Fibroblast of skin of abdomen (primary cell): ENCODE measurements at regions not wholly inside any gene's neighbourhood (a gene's known extent, or its start where the extent isn't known, plus 50 kb on each side); places are given as distances from the start of the nearest gene placed in this dataset.
"Not testable (repeated sequence)": the region's sequence is repeated elsewhere in the genome, so short reads cannot be mapped to it uniquely, and the experiment has no call there.

Experiments
- DNase-seq: peaks from one replicate; pipeline ENCODE4 v3.0.0-alpha.2; 2013

GRCh38 chr4:29966386-29966785, 753.8 kb upstream of the PCDH7 start:
- DNase-seq: no peak

GRCh38 chr4:29970626-29971025, 749.5 kb upstream of the PCDH7 start:
- peak; percentile 2 for DNase-seq

- DNase-seq: peak; percentile 5
Observed at GRCh38 chr4:29972121-29972520, 748.0 kb upstream of the PCDH7 start.

- DNase-seq: no peak
Observed at GRCh38 chr4:29983890-29984289, 736.3 kb upstream of the PCDH7 start.

GRCh38 chr4:30001628-30002027, 718.5 kb upstream of the PCDH7 start:
- no peak for DNase-seq

- DNase-seq: no peak
Observed at GRCh38 chr4:30002341-30002740, 717.8 kb upstream of the PCDH7 start.

GRCh38 chr4:30005995-30006394, 714.2 kb upstream of the PCDH7 start:
- no peak for DNase-seq

GRCh38 chr4:30024526-30024925, 695.6 kb upstream of the PCDH7 start:
- no peak for DNase-seq

- DNase-seq: no peak
Observed at GRCh38 chr4:30028826-30029225, 691.3 kb upstream of the PCDH7 start.

GRCh38 chr4:30056016-30056766, 664.0 kb upstream of the PCDH7 start:
- DNase-seq: no peak

GRCh38 chr4:30068234-30068633, 651.9 kb upstream of the PCDH7 start:
- DNase-seq: no peak

GRCh38 chr4:30073011-30073710, 647.0 kb upstream of the PCDH7 start:
- DNase-seq: no peak

GRCh38 chr4:30092420-30093128, 627.6 kb upstream of the PCDH7 start:
- not testable (repeated sequence) for DNase-seq

- no peak for DNase-seq
Observed at GRCh38 chr4:30094887-30095286, 625.3 kb upstream of the PCDH7 start.

- no peak for DNase-seq
Observed at GRCh38 chr4:30103455-30103854, 616.7 kb upstream of the PCDH7 start.

GRCh38 chr4:30116401-30116800, 603.8 kb upstream of the PCDH7 start:
- no peak for DNase-seq

- no peak for DNase-seq
Observed at GRCh38 chr4:30117433-30117832, 602.7 kb upstream of the PCDH7 start.

- DNase-seq: no peak
Observed at GRCh38 chr4:30122711-30123110, 597.5 kb upstream of the PCDH7 start.

- not testable (repeated sequence) for DNase-seq
Observed at GRCh38 chr4:30124621-30125020, 595.5 kb upstream of the PCDH7 start.

GRCh38 chr4:30125868-30126267, 594.3 kb upstream of the PCDH7 start:
- no peak for DNase-seq

- no peak for DNase-seq
Observed at GRCh38 chr4:30126351-30126750, 593.8 kb upstream of the PCDH7 start.

- DNase-seq: not testable (repeated sequence)
Observed at GRCh38 chr4:30148828-30149227, 571.3 kb upstream of the PCDH7 start.

- not testable (repeated sequence) for DNase-seq
Observed at GRCh38 chr4:30149539-30149938, 570.6 kb upstream of the PCDH7 start.

GRCh38 chr4:30153427-30153826, 566.7 kb upstream of the PCDH7 start:
- DNase-seq: no peak
